Medulla oblongata (tissue), 1 donor: ENCODE measurements at regions not wholly inside any gene's neighbourhood (a gene's known extent, or its start where the extent isn't known, plus 50 kb on each side); places are given as distances from the start of the nearest gene placed in this dataset.
A peak's percentile ranks its signal among the peaks of the same experiment; 100 is the strongest.
"Not testable (repeated sequence)": the region's sequence is repeated elsewhere in the genome, so short reads cannot be mapped to it uniquely, and the experiment has no call there.

Experiments used
- DNase-seq: peaks from one replicate; pipeline ENCODE4 v3.0.0-alpha.2; 2015; ENCODE audit errors: extremely low spot score

DNA sequence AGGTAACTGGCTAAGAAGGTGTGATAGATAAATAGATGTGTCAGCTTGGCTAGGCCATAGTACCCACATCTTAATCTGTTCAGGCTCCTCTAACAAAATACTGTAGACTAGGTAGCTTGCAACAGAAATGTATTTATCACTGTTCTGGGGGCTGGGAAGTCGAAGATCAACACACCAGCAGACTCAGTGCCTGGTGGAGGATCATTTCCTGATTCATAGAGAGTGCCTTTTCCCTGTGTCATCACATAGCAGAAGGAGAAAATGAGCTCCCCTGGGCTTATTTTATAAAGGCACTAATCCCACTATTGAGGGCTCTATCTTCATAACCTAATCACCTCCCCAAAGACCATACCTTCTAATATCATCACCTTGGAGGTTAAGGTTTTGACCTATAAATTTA is 532.7 kb upstream of the OLFM3 start:
- DNase-seq, result no peak

DNA sequence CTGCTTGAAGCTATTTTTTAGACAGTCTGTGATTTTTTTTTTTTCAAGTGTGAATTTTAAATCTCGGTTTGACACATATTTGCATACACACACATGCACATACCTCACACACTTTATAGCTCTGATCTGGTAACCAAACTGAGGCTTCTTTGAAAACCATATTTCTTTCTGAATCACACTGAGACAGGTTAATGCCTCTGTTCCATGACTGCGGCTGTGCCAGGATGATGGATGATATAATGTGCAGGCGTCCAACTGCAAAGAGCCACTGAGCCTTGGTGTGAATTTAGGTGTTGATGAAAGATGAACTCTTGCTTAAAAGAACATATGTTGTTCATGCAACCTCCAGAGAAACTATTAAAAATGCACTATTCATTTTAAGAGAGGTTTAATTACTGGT is 504.0 kb upstream of the OLFM3 start:
- no peak for DNase-seq

DNA sequence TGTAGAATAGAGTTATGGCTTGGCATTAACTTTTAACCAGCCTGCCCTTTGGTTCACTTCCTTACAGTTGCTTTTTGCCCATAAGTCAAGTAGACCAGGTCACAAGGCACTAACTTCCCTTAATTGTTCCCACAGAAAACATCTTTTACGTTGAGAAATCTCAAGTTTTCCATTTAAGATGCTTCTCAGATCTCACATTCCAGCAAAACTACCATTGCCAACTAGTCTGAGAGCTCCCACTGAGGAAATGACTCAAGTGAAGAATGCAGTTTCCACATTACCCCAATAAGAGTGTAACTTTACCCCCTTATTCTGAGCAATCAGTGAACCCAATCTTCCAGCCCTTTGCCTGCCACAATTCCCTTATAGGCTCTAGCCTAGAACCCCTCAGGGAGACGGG is 502.2 kb upstream of the OLFM3 start:
- no peak for DNase-seq

DNA sequence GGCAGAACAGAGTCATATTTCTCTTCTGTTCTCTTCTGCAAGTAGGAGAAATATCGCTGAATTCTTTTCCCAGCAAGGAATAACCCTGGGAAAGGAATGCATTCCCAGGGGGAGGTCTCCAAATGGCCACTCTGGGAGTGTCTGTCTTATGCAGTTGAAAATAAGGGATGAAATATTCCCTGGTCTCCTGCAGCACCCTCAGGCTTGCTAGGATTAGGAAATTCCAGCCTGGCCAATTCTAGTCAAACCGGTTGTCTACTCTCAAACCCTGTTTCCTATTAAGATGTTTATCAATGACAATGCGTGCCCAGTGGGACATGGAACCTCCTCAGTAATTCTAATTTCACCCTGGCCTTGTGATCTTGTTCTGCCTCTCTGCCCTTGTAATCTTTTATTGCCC is 501.1 kb upstream of the OLFM3 start:
- not testable (repeated sequence) for DNase-seq

DNA sequence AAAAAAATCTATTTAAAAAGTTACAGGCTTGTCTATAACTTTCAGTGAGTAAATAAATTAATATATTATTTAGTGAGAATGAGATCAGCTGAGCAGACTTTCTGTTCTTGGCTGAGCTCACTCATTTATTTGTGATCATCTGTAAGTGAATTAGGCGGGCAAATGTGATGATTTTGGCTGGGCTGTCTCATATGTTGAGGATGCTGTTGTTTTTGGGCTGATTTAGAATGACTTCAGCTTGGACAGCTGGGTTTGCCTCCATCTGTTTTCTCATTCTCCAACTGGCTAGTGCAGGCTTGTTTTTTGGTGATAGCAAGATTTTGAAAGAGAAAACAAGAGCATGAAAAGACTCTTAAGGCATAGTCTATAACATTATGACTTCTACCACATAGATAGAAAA is 475.8 kb upstream of the OLFM3 start:
- DNase-seq, result no peak

DNA sequence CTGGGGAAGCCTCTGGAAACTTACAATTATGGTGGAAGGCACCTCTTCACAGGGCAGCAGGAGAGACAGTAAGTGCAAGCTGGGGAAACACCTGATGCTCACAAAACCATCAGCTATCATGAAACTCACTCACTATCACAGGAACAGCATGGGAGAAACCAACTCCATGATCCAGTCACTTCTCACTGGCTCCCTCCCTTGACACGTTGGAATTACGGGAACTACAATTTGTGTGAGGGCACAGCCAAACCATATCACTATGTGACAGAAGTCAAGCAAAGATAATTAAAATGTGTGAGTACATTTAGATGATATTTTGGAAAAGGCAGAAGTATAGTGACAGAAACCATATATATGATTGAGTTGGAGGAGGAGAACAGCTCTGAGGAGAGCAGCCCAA is 474.0 kb upstream of the OLFM3 start:
- DNase-seq, result no peak

DNA sequence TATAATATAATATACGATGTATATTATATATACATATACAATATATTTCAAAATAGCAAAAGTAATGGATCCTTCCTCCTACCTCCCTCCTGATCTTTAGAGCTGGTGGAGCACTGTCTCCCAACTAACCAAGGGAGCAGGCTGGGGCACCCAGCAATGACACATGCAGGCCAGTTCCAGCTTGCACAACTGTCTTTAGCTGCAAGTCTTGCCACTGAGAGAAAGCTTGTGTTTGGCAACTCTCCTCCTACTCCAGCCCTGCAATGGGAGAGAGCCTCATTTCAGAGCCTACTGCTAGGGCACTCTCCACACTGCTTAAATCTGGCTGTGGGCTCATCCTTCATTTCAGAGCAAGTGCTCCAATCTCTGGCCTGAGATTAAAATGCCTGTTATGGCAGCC is 469.8 kb upstream of the OLFM3 start:
- DNase-seq, result no peak

DNA sequence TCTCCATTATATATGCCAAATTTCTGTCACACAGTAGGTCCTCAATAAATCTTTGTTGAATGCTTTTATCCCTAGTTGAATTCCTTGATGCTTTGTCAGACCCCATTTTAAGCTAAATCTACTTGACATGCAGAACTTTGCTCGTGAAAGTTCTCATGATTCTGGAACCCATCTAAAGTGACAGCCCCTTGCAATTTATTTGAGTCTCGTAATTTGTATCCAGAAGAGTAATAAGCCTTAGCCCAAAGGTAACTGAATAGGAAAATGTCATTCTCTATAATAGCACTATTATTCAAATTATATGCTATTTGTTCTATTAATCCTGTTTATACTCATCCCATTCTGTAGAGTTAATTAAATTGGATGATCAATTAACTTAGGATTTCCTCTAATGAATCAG is 466.6 kb upstream of the OLFM3 start:
- no peak for DNase-seq

DNA sequence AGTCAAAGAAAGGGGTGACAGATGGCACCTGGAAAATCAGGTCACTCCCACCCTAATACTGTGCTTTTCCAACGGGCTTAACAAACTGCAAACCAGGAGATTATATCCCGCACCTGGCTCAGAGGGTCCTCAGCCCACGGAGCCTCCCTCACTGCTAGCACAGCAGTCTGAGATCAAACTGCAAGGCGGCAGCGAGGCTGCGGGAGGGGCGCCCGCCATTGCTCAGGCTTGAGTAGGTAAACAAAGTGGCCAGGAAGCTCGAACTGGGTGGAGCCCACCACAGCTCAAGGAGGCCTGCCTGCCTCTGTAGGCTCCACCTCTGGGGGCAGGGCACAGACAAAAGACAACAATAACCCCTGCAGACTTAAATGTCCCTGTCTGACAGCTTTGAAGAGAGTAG is 445.6 kb upstream of the OLFM3 start:
- DNase-seq, result not testable (repeated sequence)

DNA sequence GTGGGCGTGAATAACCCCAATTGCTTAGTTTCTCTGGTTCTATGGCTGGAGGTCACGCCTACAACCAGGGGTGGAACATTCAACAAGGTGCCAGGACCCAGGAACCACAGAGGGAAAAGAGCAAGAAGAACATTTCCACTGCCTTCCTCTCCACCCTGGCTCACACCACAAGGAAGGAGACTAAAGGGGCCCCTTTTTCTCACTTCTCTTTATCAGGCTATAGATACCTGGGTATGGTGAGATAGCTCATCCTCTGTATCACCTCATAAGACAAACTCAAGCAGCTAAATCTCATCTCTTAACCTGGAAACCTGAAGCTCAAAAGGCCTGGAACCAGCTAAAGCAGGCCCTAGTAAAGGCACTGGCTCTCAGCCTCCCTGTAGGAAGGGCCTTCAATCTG is 438.8 kb upstream of the OLFM3 start:
- DNase-seq, result no peak

DNA sequence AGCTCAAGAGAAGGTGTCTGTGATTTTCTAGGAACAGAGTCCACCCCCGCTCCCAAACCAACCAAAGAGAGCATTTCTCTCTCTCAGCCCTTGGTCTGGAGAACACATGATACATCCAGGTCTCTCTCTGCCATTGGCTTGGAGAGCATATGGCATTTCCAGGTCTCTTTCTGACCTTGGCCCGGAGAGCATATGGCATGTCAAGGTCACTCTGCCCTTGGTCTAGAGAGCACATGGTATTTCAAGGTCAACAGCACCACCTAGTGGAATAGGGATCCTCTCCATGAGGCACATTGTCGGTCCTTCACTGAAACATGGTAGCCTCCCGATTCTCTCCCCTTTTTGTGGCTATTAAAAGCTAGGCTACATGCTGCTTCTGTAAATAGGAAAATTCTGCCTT is 437.7 kb upstream of the OLFM3 start:
- peak; percentile 33 for DNase-seq

DNA sequence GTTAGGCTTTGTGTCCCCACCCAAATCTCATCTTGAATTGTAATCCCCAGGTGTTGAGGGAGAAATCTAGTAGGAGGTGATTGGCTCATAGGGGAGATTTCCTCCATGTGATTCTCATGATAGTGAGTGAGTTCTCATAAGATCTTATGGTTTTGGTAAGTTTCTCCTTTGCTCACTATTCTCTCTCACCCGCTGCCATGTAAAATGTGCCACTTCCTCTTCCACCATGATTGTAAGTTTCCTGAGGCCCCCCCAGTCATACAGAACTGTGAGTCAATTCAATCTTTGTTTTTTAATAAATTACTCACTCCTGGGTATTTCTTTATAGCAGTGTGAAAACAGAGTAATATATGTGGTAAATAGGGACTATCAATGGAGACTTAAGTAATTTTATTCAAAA is 434.5 kb upstream of the OLFM3 start:
- no peak for DNase-seq

DNA sequence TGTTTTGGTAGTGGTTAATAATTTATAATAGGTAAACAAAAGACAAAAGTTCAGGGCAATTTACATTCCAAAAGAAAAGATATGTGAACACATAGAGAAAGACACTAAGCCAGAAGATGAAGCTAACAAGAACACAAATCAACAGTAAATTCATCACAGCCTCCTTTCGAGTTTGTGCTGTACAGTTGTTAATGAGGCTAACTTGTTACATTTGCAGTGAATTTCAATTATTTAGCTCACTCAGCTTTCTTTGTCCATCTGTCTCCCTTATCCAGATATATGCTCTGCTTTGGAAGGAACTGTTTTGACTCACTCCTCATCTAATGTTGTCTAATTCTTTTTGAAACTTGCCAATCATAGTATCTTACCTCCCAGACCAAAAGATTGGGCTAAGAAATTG is 423.3 kb upstream of the OLFM3 start:
- no peak for DNase-seq
